ENCODE measurements at regions not wholly inside any gene's neighbourhood (a gene's known extent, or its start where the extent isn't known, plus 50 kb on each side); places are given as distances from the start of the nearest gene placed in this dataset.

GRCh38 chr2:153138651-153139375 is 339.7 kb downstream of the RPRM start:
- no peak overlapping the region for H3K4me3 ChIP-seq
- H3K27ac ChIP-seq (ENCODE audit: low read depth) = no peak overlapping the region
- Mint-ChIP-seq H3K27ac (no peak overlapping the region), H3K27me3 (ENCODE audit: insufficient read depth, low read depth, poor library complexity) (no peaks in the 10 kb centered on the region), H3K4me1 (peaks cover 8% of the 10 kb centered on the region), H3K9me3 (no peaks in the 10 kb centered on the region; the same call in 2 of the 3 replicates), H3K4me3 (no peak overlapping the region), H3K36me3 (ENCODE audit: low read depth) (no peaks in the 10 kb centered on the region)
- no peak for ATAC-seq
- no peaks in the 10 kb centered on the region for H3K79me2 ChIP-seq (replicated peaks; ENCODE audit: insufficient read depth)
- H4K20me1 ChIP-seq (replicated peaks; ENCODE audit: insufficient read depth) = no peaks in the 10 kb centered on the region
- H3K4me1 ChIP-seq (ENCODE audit: insufficient read depth) = 0 out of 2 replicates have a peak, but pooled peaks cover 6% of the 10 kb centered on the region
- no peak overlapping the region for H2AFZ ChIP-seq
- no peak overlapping the region for H3K4me2 ChIP-seq
- DNase-seq (ENCODE audit: low spot score) = no peak
- H3K36me3 ChIP-seq (ENCODE audit: insufficient read depth) = no peaks in the 10 kb centered on the region
- TF ChIP-seq CREB1 (CRISPR knock-in tag; IDR thresholded peaks at IDR 0.05; ENCODE audit: low read depth) = no peak
- no peak for TF ChIP-seq POLR2AphosphoS5 (IDR thresholded peaks at IDR 0.05; ENCODE audit: low read depth)
- TF ChIP-seq, protein P1, sequence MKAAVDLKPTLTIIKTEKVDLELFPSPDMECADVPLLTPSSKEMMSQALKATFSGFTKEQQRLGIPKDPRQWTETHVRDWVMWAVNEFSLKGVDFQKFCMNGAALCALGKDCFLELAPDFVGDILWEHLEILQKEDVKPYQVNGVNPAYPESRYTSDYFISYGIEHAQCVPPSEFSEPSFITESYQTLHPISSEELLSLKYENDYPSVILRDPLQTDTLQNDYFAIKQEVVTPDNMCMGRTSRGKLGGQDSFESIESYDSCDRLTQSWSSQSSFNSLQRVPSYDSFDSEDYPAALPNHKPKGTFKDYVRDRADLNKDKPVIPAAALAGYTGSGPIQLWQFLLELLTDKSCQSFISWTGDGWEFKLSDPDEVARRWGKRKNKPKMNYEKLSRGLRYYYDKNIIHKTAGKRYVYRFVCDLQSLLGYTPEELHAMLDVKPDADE (IDR thresholded peaks at IDR 0.05) = no peak
- no peak for TF ChIP-seq ZNF114 (CRISPR knock-in tag; IDR thresholded peaks at IDR 0.05)
- TF ChIP-seq, protein P2, sequence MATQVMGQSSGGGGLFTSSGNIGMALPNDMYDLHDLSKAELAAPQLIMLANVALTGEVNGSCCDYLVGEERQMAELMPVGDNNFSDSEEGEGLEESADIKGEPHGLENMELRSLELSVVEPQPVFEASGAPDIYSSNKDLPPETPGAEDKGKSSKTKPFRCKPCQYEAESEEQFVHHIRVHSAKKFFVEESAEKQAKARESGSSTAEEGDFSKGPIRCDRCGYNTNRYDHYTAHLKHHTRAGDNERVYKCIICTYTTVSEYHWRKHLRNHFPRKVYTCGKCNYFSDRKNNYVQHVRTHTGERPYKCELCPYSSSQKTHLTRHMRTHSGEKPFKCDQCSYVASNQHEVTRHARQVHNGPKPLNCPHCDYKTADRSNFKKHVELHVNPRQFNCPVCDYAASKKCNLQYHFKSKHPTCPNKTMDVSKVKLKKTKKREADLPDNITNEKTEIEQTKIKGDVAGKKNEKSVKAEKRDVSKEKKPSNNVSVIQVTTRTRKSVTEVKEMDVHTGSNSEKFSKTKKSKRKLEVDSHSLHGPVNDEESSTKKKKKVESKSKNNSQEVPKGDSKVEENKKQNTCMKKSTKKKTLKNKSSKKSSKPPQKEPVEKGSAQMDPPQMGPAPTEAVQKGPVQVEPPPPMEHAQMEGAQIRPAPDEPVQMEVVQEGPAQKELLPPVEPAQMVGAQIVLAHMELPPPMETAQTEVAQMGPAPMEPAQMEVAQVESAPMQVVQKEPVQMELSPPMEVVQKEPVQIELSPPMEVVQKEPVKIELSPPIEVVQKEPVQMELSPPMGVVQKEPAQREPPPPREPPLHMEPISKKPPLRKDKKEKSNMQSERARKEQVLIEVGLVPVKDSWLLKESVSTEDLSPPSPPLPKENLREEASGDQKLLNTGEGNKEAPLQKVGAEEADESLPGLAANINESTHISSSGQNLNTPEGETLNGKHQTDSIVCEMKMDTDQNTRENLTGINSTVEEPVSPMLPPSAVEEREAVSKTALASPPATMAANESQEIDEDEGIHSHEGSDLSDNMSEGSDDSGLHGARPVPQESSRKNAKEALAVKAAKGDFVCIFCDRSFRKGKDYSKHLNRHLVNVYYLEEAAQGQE (IDR thresholded peaks at IDR 0.05; ENCODE audit: unreplicated experiment) = no peak
- TF ChIP-seq STAT1 (IDR thresholded peaks at IDR 0.05; ENCODE audit: unreplicated experiment) = no peak
- TF ChIP-seq, protein P3, sequence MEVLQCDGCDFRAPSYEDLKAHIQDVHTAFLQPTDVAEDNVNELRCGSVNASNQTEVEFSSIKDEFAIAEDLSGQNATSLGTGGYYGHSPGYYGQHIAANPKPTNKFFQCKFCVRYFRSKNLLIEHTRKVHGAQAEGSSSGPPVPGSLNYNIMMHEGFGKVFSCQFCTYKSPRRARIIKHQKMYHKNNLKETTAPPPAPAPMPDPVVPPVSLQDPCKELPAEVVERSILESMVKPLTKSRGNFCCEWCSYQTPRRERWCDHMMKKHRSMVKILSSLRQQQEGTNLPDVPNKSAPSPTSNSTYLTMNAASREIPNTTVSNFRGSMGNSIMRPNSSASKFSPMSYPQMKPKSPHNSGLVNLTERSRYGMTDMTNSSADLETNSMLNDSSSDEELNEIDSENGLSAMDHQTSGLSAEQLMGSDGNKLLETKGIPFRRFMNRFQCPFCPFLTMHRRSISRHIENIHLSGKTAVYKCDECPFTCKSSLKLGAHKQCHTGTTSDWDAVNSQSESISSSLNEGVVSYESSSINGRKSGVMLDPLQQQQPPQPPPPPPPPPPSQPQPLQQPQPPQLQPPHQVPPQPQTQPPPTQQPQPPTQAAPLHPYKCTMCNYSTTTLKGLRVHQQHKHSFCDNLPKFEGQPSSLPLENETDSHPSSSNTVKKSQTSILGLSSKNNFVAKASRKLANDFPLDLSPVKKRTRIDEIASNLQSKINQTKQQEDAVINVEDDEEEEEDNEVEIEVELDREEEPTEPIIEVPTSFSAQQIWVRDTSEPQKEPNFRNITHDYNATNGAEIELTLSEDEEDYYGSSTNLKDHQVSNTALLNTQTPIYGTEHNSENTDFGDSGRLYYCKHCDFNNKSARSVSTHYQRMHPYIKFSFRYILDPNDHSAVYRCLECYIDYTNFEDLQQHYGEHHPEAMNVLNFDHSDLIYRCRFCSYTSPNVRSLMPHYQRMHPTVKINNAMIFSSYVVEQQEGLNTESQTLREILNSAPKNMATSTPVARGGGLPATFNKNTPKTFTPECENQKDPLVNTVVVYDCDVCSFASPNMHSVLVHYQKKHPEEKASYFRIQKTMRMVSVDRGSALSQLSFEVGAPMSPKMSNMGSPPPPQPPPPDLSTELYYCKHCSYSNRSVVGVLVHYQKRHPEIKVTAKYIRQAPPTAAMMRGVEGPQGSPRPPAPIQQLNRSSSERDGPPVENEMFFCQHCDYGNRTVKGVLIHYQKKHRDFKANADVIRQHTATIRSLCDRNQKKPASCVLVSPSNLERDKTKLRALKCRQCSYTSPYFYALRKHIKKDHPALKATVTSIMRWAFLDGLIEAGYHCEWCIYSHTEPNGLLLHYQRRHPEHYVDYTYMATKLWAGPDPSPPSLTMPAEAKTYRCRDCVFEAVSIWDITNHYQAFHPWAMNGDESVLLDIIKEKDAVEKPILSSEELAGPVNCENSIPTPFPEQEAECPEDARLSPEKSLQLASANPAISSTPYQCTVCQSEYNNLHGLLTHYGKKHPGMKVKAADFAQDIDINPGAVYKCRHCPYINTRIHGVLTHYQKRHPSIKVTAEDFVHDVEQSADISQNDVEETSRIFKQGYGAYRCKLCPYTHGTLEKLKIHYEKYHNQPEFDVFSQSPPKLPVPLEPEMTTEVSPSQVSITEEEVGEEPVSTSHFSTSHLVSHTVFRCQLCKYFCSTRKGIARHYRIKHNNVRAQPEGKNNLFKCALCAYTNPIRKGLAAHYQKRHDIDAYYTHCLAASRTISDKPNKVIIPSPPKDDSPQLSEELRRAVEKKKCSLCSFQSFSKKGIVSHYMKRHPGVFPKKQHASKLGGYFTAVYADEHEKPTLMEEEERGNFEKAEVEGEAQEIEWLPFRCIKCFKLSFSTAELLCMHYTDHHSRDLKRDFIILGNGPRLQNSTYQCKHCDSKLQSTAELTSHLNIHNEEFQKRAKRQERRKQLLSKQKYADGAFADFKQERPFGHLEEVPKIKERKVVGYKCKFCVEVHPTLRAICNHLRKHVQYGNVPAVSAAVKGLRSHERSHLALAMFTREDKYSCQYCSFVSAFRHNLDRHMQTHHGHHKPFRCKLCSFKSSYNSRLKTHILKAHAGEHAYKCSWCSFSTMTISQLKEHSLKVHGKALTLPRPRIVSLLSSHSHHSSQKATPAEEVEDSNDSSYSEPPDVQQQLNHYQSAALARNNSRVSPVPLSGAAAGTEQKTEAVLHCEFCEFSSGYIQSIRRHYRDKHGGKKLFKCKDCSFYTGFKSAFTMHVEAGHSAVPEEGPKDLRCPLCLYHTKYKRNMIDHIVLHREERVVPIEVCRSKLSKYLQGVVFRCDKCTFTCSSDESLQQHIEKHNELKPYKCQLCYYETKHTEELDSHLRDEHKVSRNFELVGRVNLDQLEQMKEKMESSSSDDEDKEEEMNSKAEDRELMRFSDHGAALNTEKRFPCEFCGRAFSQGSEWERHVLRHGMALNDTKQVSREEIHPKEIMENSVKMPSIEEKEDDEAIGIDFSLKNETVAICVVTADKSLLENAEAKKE (CRISPR knock-in tag; IDR thresholded peaks at IDR 0.05) = no peak
- TF ChIP-seq EZH2 (IDR thresholded peaks at IDR 0.05; ENCODE audit: low read depth, unreplicated experiment) = no peak
- no peak for TF ChIP-seq NANOG (IDR thresholded peaks at IDR 0.05; ENCODE audit: borderline replicate concordance)
- no peak for TF ChIP-seq ZNF331 (CRISPR knock-in tag; IDR thresholded peaks at IDR 0.05; ENCODE audit: low read depth)
- TF ChIP-seq JUNB (IDR thresholded peaks at IDR 0.05; ENCODE audit: unreplicated experiment) = no peak
- no peak for TF ChIP-seq EZH2phosphoT487 (IDR thresholded peaks at IDR 0.05; ENCODE audit: unreplicated experiment)
- H3K27me3 ChIP-seq (ENCODE audit: insufficient read depth) = no peaks in the 10 kb centered on the region
- no peaks in the 10 kb centered on the region for H3F3A ChIP-seq (replicated peaks; ENCODE audit: low read depth)
- peaks cover 15% of the 10 kb centered on the region for H3K9me2 ChIP-seq (ENCODE audit: insufficient read depth)

Measured in GM23338 (cell line).